Lower leg skin (tissue), 3 donors: ENCODE measurements at regions not wholly inside any gene's neighbourhood (a gene's known extent, or its start where the extent isn't known, plus 50 kb on each side); places are given as distances from the start of the nearest gene placed in this dataset.

Experiments used
- CTCF ChIP-seq, 3 donors: fragments of 450-650 bp; IDR thresholded peaks; one replicate each; pipeline ENCODE4 v1.5.1; 2016; ENCODE audit warnings: antibody characterized with exemption in 3 of 3, mild to moderate bottlenecking in 3 of 3, moderate library complexity in 2 of 3
- POLR2A ChIP-seq, 2 donors: fragments of 450-650 bp; IDR thresholded peaks; one replicate each; pipeline ENCODE4 v1.6.1; 2016 to 2017; ENCODE audit warnings: antibody characterized with exemption in 2 of 2, mild to moderate bottlenecking in 1 of 2, moderate library complexity in 1 of 2

DNA sequence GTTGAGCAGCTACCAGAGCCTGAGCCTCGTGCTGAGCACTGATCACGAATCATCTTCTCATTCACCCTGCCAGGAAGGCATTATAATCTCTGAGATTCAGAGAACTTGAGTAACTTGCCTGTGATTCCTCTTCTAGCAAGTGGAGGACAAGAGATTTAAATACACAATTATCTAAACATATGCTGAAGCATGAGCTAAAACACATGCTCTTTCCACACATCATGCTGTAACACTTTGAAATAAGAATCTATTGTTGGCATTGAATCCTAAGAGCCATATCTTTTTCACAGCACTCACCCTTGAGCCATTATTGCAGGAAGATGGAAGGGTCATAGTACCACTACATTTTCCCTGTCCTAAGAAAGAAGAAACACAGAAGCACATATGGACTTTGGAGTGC, 722.5 kb upstream of the API5 start:
- TF ChIP-seq CTCF (IDR thresholded peaks at IDR 0.05), result no peak
- no peak for TF ChIP-seq POLR2A (IDR thresholded peaks at IDR 0.05)
